NCI-H69 (cell line): ENCODE measurements at regions not wholly inside any gene's neighbourhood (a gene's known extent, or its start where the extent isn't known, plus 50 kb on each side); places are given as distances from the start of the nearest gene placed in this dataset.
"Not testable (repeated sequence)": the region's sequence is repeated elsewhere in the genome, so short reads cannot be mapped to it uniquely, and the experiment has no call there.

Experiments used
- DNase-seq: peaks from one replicate; lab custom pipeline; 2025; lab: John Stamatoyannopoulos, UW

- DNase-seq = no peak
These were observed 1314.9 kb downstream of the CDH11 start for GRCh38 chr16:63806794-63807506.

GRCh38 chr16:63804126-63804525 lies 1317.7 kb downstream of the CDH11 start:
- DNase-seq = no peak

- DNase-seq = peak; percentile 20
These were observed 1332.3 kb downstream of the CDH11 start for GRCh38 chr16:63789603-63790002.

GRCh38 chr16:63787014-63787413 lies 1334.8 kb downstream of the CDH11 start:
- peak; percentile 2 for DNase-seq

GRCh38 chr16:63785170-63785569 lies 1336.7 kb downstream of the CDH11 start:
- no peak for DNase-seq

GRCh38 chr16:63776437-63776836 lies 1345.4 kb downstream of the CDH11 start:
- DNase-seq = no peak

- DNase-seq = no peak
These were observed 1345.8 kb downstream of the CDH11 start for GRCh38 chr16:63776034-63776433.

GRCh38 chr16:63774302-63774701 lies 1347.6 kb downstream of the CDH11 start:
- DNase-seq = no peak

- no peak for DNase-seq
These were observed 1352.7 kb downstream of the CDH11 start for GRCh38 chr16:63769211-63769610.

- not testable (repeated sequence) for DNase-seq
These were observed 1361.6 kb downstream of the CDH11 start for GRCh38 chr16:63760246-63760645.

GRCh38 chr16:63752347-63752746 lies 1369.5 kb downstream of the CDH11 start:
- DNase-seq = no peak

GRCh38 chr16:63749276-63749675 lies 1372.6 kb downstream of the CDH11 start:
- DNase-seq = no peak

- DNase-seq = no peak
These were observed 1376.4 kb downstream of the CDH11 start for GRCh38 chr16:63745456-63745855.

- DNase-seq = no peak
These were observed 1377.6 kb downstream of the CDH11 start for GRCh38 chr16:63744077-63744874.

- DNase-seq = no peak
These were observed 1379.7 kb downstream of the CDH11 start for GRCh38 chr16:63742150-63742549.

- no peak for DNase-seq
These were observed 1384.2 kb downstream of the CDH11 start for GRCh38 chr16:63737633-63738032.

GRCh38 chr16:63735456-63735855 lies 1386.4 kb downstream of the CDH11 start:
- DNase-seq = no peak

- no peak for DNase-seq
These were observed 1401.0 kb downstream of the CDH11 start for GRCh38 chr16:63720848-63721247.

- no peak for DNase-seq
These were observed 1401.9 kb downstream of the CDH11 start for GRCh38 chr16:63719926-63720325.

GRCh38 chr16:63717806-63718205 lies 1404.1 kb downstream of the CDH11 start:
- DNase-seq = no peak

GRCh38 chr16:63714876-63715275 lies 1407.0 kb downstream of the CDH11 start:
- DNase-seq = peak; percentile 56

GRCh38 chr16:63712725-63713124 lies 1409.1 kb downstream of the CDH11 start:
- no peak for DNase-seq

GRCh38 chr16:63703612-63704011 lies 1418.3 kb downstream of the CDH11 start:
- DNase-seq = no peak
